KG1 (cell line): ENCODE measurements at regions not wholly inside any gene's neighbourhood (a gene's known extent, or its start where the extent isn't known, plus 50 kb on each side); places are given as distances from the start of the nearest gene placed in this dataset.

Experiments used
- DNase-seq: peaks from one replicate; lab custom pipeline; 2025; lab: John Stamatoyannopoulos, UW

- DNase-seq: no peak
Measured at GRCh38 chr2:51505533-51505932, 473.6 kb upstream of the NRXN1 start.

- DNase-seq: no peak
Measured at GRCh38 chr2:51490576-51491234, 458.8 kb upstream of the NRXN1 start.

- DNase-seq: no peak
Measured at GRCh38 chr2:51484605-51485004, 452.7 kb upstream of the NRXN1 start.

GRCh38 chr2:51483720-51484119, 451.8 kb upstream of the NRXN1 start:
- DNase-seq: no peak

- no peak for DNase-seq
Measured at GRCh38 chr2:51472783-51473182, 440.9 kb upstream of the NRXN1 start.

- DNase-seq: no peak
Measured at GRCh38 chr2:51472300-51472699, 440.4 kb upstream of the NRXN1 start.

GRCh38 chr2:51469102-51469501, 437.2 kb upstream of the NRXN1 start:
- no peak for DNase-seq

- no peak for DNase-seq
Measured at GRCh38 chr2:51465326-51465725, 433.4 kb upstream of the NRXN1 start.

GRCh38 chr2:51454177-51454576, 422.2 kb upstream of the NRXN1 start:
- DNase-seq: no peak

- DNase-seq: no peak
Measured at GRCh38 chr2:51448911-51449310, 417.0 kb upstream of the NRXN1 start.

GRCh38 chr2:51441786-51442185, 409.9 kb upstream of the NRXN1 start:
- DNase-seq: no peak

GRCh38 chr2:51424418-51424817, 392.5 kb upstream of the NRXN1 start:
- DNase-seq: no peak

- DNase-seq: no peak
Measured at GRCh38 chr2:51420511-51420910, 388.6 kb upstream of the NRXN1 start.

- no peak for DNase-seq
Measured at GRCh38 chr2:51413726-51414125, 381.8 kb upstream of the NRXN1 start.

- no peak for DNase-seq
Measured at GRCh38 chr2:51410331-51410730, 378.4 kb upstream of the NRXN1 start.

- DNase-seq: no peak
Measured at GRCh38 chr2:51409920-51410319, 378.0 kb upstream of the NRXN1 start.

- DNase-seq: no peak
Measured at GRCh38 chr2:51404226-51404625, 372.3 kb upstream of the NRXN1 start.

GRCh38 chr2:51401546-51401945, 369.6 kb upstream of the NRXN1 start:
- no peak for DNase-seq

GRCh38 chr2:51387235-51387634, 355.3 kb upstream of the NRXN1 start:
- DNase-seq: no peak

- no peak for DNase-seq
Measured at GRCh38 chr2:51379997-51380396, 348.1 kb upstream of the NRXN1 start.

GRCh38 chr2:51368250-51368649, 336.3 kb upstream of the NRXN1 start:
- no peak for DNase-seq

GRCh38 chr2:51350100-51350499, 318.2 kb upstream of the NRXN1 start:
- no peak for DNase-seq

GRCh38 chr2:51344886-51345285, 313.0 kb upstream of the NRXN1 start:
- no peak for DNase-seq
